ENCODE measurements at regions not wholly inside any gene's neighbourhood (a gene's known extent, or its start where the extent isn't known, plus 50 kb on each side); places are given as distances from the start of the nearest gene placed in this dataset.

DNA sequence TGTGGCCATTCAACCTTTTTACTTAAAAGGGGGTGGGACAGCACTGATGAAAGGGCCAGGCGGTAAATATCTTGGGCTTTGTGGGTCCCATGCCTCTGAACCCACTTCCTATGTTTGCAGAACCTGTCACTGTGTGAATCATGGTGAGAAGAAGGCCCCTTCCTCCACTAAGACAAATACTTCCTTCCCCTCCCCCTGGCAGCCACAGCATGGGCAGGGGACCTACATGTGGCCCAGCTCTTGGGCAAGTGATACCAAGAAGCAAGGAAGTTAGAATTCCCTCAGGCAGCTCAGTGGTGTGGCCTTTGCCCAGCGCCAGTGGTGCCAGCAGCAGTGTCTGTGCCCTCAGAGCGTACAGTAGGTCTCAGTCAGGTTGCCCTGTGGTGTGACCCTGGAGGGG, 168.6 kb downstream of the TRIM33 start:
- no peak for TF ChIP-seq POLR2A (IDR thresholded peaks at IDR 0.05; ENCODE audit: low read depth, low read length)
- DNase-seq (ENCODE audit: insufficient read length, low spot score), result no peak
- FAIRE-seq, result no peak

DNA sequence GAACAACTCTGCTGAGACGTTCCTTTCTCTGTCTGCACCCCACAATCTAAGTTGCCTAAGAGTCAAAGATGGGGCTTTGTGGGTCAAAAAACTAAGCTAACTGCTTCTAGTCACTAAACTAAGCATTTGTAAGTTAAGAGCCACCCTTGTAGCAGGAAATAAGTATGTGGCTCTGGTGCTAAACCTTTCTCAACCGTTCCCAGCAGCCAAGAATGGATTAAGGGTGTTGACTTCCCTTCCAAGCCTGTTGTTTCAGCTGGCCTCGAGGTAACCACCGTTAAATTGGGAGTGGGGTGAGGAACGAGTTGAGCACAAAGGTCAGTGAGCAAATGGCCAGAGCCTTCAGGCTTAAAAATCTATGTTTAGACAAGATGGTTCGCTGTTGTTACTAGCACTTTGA, 169.1 kb downstream of the TRIM33 start:
- TF ChIP-seq POLR2A (IDR thresholded peaks at IDR 0.05; ENCODE audit: low read depth, low read length), result no peak
- FAIRE-seq, result no peak
- DNase-seq (ENCODE audit: insufficient read length, low spot score), result no peak

DNA sequence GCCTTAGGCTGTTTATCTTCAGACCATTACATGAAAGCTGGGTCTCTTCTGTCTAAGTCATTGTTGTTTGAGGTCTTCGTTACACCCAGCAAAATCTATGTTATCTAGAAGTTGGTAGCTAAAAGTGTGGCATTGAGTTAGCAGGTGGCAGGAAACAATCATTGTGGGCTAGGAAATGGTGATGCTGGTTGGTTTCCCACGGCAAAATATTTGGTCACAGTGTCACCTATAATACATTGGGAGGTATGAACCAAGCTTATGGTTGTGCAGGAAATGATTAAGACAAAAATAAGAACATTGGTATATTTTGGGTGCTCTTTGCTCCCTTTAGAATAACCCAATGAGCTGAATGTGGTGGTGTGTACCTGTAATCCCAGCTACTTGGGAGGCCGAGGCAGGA, 169.7 kb downstream of the TRIM33 start:
- no peak for DNase-seq (ENCODE audit: insufficient read length, low spot score)
- no peak for FAIRE-seq
- no peak for TF ChIP-seq POLR2A (IDR thresholded peaks at IDR 0.05; ENCODE audit: low read depth, low read length)

- FAIRE-seq, result no peak
- TF ChIP-seq POLR2A (IDR thresholded peaks at IDR 0.05; ENCODE audit: low read depth, low read length), result no peak
- DNase-seq (ENCODE audit: insufficient read length, low spot score), result no peak
Observed at GRCh38 chr1:114340892-114341291, 170.1 kb downstream of the TRIM33 start.

- no peak for FAIRE-seq
- DNase-seq (ENCODE audit: insufficient read length, low spot score), result no peak
- TF ChIP-seq POLR2A (IDR thresholded peaks at IDR 0.05; ENCODE audit: low read depth, low read length), result no peak
Observed at GRCh38 chr1:114339379-114339778, 171.6 kb downstream of the TRIM33 start.

- TF ChIP-seq POLR2A (IDR thresholded peaks at IDR 0.05; ENCODE audit: low read depth, low read length), result no peak
- FAIRE-seq, result no peak
- no peak for DNase-seq (ENCODE audit: insufficient read length, low spot score)
Observed at GRCh38 chr1:114338191-114338890, 172.7 kb downstream of the TRIM33 start.

- FAIRE-seq, result no peak
- DNase-seq (ENCODE audit: insufficient read length, low spot score), result no peak
- TF ChIP-seq POLR2A (IDR thresholded peaks at IDR 0.05; ENCODE audit: low read depth, low read length), result no peak
Observed at GRCh38 chr1:114337417-114337816, 173.6 kb downstream of the TRIM33 start.

- TF ChIP-seq POLR2A (IDR thresholded peaks at IDR 0.05; ENCODE audit: low read depth, low read length), result no peak
- no peak for FAIRE-seq
- no peak for DNase-seq (ENCODE audit: insufficient read length, low spot score)
Observed at GRCh38 chr1:114336360-114336759, 174.6 kb downstream of the TRIM33 start.

- DNase-seq (ENCODE audit: insufficient read length, low spot score), result no peak
- FAIRE-seq, result no peak
- TF ChIP-seq POLR2A (IDR thresholded peaks at IDR 0.05; ENCODE audit: low read depth, low read length), result no peak
Observed at GRCh38 chr1:114335273-114335672, 175.7 kb downstream of the TRIM33 start.

DNA sequence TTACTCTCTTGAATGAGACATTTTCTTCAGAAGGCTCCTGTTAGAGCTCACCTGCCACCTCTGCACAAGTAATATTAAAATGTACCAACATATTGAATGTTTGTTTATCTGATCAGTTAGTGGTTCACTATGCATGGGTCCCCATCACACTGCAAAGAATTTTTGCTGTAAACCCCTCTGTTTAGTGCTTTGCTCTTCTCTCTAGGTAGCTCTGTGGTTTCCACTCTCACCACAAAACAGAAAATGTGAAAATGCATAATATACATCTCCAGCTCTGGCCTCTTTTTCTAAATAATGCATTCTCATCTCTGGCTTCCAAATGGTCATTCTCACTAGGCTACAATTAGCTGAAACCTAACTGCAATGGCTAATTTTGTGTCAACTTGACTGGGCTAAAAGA, 176.7 kb downstream of the TRIM33 start:
- DNase-seq (ENCODE audit: insufficient read length, low spot score) (no peak), FAIRE-seq (no peak)
- no peak for TF ChIP-seq POLR2A (IDR thresholded peaks at IDR 0.05; ENCODE audit: low read depth, low read length)

- no peak for FAIRE-seq
Observed at GRCh38 chr1:114333690-114334089, 177.3 kb downstream of the TRIM33 start.

GRCh38 chr1:114331936-114332335, 178.3 kb upstream of the SYT6 start:
- no peak for TF ChIP-seq POLR2A (IDR thresholded peaks at IDR 0.05; ENCODE audit: low read depth, low read length)
- DNase-seq (ENCODE audit: insufficient read length, low spot score), result no peak
- FAIRE-seq, result no peak

More at GRCh38 chr1:114333690-114334089, 177.3 kb downstream of the TRIM33 start:
- no peak for TF ChIP-seq POLR2A (IDR thresholded peaks at IDR 0.05; ENCODE audit: low read depth, low read length)
- no peak for DNase-seq (ENCODE audit: insufficient read length, low spot score)

GRCh38 chr1:114330451-114330983, 176.8 kb upstream of the SYT6 start:
- FAIRE-seq (no peak), DNase-seq (ENCODE audit: insufficient read length, low spot score) (no peak)
- TF ChIP-seq POLR2A (IDR thresholded peaks at IDR 0.05; ENCODE audit: low read depth, low read length), result no peak

- FAIRE-seq (no peak), DNase-seq (ENCODE audit: insufficient read length, low spot score) (no peak)
- no peak for TF ChIP-seq POLR2A (IDR thresholded peaks at IDR 0.05; ENCODE audit: low read depth, low read length)
Observed at GRCh38 chr1:114328361-114328904, 174.8 kb upstream of the SYT6 start.

DNA sequence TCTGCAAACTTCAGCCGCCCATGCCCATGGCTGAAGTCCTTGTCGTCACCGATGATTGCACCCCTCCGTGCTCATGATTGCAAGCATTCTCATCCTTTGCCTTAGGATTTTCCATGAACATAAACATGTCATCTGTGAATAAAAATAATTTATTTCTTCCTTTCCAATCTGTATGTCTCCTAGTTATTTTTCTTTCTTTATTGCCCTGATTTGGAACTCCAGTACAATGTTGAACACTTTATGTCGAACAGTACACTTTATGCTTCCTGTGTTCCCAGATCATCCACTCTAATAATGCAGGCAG, 170.9 kb upstream of the SYT6 start:
- DNase-seq (ENCODE audit: insufficient read length, low spot score) (no peak), FAIRE-seq (no peak)
- TF ChIP-seq POLR2A (IDR thresholded peaks at IDR 0.05; ENCODE audit: low read depth, low read length), result no peak

All from H54 (cell line).